ENCODE measurements at regions not wholly inside any gene's neighbourhood (a gene's known extent, or its start where the extent isn't known, plus 50 kb on each side); places are given as distances from the start of the nearest gene placed in this dataset.
"Not testable (repeated sequence)": the region's sequence is repeated elsewhere in the genome, so short reads cannot be mapped to it uniquely, and the experiment has no call there.

DNA sequence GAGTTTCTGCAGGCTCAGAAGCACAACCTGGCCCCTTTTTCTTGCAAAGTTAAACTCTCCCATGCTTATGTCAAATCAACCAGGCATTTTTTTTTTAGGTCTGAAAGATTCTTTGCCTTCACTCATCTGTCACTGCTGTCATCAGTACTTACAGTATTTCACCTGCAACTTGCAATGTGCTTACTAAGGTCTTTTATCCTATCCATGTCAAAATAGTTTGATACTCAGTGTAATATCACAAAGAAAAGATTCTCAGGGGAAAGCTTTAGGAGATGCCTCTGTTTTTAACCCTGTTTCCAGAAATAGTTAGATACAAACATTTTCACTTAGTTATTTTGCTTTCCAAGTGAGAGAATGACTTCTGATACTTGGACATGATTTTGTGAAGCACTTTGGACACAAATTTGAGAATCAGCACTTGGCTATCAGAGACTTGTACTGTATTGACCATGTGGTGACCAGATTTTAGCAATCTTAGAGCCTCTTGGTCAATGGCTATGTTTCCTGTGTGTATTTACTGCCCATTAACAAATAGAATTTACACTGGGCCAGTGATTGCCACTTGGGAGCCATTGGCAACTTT lies 428.2 kb downstream of the IRX1 start:
- Mint-ChIP-seq H3K27me3 (no peaks in the 10 kb centered on the region), H3K4me3 (no peak overlapping the region), H3K36me3 (ENCODE audit: low read depth) (no peaks in the 10 kb centered on the region), H3K9me3 (no peaks in the 10 kb centered on the region), H3K27ac (no peak overlapping the region), H3K4me1 (ENCODE audit: low read depth) (no peaks in the 10 kb centered on the region)
- TF ChIP-seq, protein P1, sequence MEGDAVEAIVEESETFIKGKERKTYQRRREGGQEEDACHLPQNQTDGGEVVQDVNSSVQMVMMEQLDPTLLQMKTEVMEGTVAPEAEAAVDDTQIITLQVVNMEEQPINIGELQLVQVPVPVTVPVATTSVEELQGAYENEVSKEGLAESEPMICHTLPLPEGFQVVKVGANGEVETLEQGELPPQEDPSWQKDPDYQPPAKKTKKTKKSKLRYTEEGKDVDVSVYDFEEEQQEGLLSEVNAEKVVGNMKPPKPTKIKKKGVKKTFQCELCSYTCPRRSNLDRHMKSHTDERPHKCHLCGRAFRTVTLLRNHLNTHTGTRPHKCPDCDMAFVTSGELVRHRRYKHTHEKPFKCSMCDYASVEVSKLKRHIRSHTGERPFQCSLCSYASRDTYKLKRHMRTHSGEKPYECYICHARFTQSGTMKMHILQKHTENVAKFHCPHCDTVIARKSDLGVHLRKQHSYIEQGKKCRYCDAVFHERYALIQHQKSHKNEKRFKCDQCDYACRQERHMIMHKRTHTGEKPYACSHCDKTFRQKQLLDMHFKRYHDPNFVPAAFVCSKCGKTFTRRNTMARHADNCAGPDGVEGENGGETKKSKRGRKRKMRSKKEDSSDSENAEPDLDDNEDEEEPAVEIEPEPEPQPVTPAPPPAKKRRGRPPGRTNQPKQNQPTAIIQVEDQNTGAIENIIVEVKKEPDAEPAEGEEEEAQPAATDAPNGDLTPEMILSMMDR (IDR thresholded peaks at IDR 0.05): no peak
- POLR2A ChIA-PET: no interaction called here
- intact Hi-C loops (cut with micrococcal nuclease): no loop called here
- ATAC-seq: no peak
- CTCF ChIA-PET: no interaction called here
- no peak for DNase-seq

DNA sequence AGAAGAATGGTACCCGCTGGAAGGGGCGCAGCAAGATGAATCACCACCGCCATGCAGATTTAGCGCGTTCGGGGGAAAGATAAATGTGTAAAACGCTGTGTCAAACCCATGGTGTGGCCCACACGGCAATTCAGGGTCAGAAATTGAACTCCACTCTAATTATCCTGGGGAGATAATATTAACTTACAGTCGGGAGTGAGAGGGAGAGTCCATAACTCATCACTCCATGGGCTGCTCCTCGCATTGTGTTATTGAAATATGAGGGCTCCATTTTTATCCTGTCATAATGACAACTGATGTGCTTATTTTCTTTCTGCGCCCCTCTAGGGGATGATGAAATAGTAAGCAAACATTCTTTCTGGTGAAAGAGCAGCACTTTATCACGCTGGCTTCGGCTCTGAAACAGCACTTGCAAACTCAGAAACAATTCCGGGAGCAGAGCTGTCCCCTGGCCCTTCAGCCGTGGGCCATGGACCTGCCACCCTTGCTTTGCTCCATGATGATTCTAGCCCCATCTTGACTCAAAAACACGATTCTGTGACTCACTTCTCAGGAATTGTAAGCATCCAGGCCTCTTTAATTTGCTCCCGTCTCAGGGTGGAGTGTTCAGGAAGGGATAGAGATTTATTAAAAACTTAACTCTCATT lies 431.6 kb downstream of the IRX1 start:
- CTCF ChIA-PET: no interaction called here
- H3K36me3 Mint-ChIP-seq (ENCODE audit: low read depth): no peaks in the 10 kb centered on the region
- intact Hi-C loops (cut with micrococcal nuclease): no loop called here

DNA sequence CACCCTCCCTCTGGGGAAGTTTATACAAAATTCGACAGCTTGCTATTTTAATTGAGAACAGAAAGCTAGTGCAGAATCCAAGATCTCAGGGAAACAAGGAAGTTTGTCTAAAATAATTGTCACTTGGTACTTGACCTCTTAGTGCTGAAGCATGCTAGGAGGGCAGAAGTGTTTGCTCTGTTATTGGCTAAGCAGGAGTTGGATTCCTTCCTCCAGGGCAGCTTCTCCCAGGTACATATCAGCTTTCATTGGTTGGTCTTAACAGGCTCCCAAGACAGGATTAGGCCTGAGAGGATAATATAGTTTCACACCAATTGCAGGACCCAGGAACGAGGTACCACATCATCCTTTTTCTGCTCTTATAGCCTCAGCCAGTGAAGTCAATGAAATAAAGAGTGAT lies 432.8 kb downstream of the IRX1 start:
- ChIA-PET POLR2A (no interaction called here), CTCF (no interaction called here)
- intact Hi-C loops (cut with micrococcal nuclease): no loop called here
- no peak overlapping the region for H3K4me3 Mint-ChIP-seq
- DNase-seq (no peak), ATAC-seq (no peak)
- TF ChIP-seq, protein P1 (IDR thresholded peaks at IDR 0.05): no peak
- no peak overlapping the region for H3K27ac Mint-ChIP-seq
- peaks cover 2% of the 10 kb centered on the region for H3K9me3 Mint-ChIP-seq
- no peaks in the 10 kb centered on the region for H3K27me3 Mint-ChIP-seq
- H3K4me1 Mint-ChIP-seq (ENCODE audit: low read depth): no peaks in the 10 kb centered on the region
- H3K36me3 Mint-ChIP-seq (ENCODE audit: low read depth): no peaks in the 10 kb centered on the region

More for the DNA sequence above, 431.6 kb downstream of the IRX1 start:
- DNase-seq (no peak), ATAC-seq (no peak)
- Mint-ChIP-seq H3K9me3 (peaks cover 2% of the 10 kb centered on the region), H3K4me3 (no peak overlapping the region), H3K27ac (no peak overlapping the region), H3K27me3 (no peaks in the 10 kb centered on the region), H3K4me1 (ENCODE audit: low read depth) (no peaks in the 10 kb centered on the region)
- POLR2A ChIA-PET: no interaction called here
- TF ChIP-seq, protein P1 (IDR thresholded peaks at IDR 0.05): no peak

DNA sequence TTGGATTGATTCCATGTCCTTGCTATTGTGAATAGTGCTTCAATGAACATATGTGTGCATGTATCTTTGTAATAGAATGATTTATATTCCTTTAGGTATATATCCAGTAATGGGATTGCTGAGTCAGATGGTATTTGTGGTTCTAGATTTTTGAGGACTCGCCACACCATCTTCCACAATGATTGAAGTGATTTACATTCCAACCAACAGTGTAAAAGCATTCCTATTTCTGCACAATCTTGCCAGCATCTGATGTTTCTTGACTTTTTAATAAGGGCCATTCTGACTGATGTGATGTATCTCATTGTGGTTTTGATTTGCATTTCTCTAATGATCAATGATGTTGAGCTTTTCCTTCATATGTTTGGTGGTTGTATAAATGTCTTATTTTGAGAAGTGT lies 437.9 kb downstream of the IRX1 start:
- H3K4me3 Mint-ChIP-seq, CTCF ChIA-PET: not testable (repeated sequence)

DNA sequence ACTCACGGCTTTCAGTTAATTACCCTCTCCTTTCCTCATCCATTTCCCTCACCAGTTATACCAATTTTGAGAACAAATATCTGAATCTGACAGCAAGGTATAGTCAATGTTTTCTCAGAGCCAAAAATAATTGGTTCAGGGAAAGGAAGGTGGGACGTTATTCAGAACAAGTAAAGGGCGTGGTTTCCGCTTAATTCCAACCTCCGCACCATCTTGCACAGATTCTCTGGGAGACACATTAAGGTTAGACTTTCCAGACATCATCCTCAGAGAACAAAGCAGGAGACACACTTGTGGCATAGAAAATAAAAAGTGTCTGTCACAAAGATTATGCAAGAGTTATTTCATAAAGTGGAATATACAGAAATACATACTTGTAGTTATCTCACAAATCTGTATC lies 441.2 kb downstream of the IRX1 start:
- no peak for ATAC-seq
- H3K4me1 Mint-ChIP-seq (ENCODE audit: low read depth): peaks cover 2% of the 10 kb centered on the region
- DNase-seq: no peak
- H3K27ac Mint-ChIP-seq: no peak overlapping the region
- peaks cover 2% of the 10 kb centered on the region for H3K9me3 Mint-ChIP-seq
- H3K36me3 Mint-ChIP-seq (ENCODE audit: low read depth): no peaks in the 10 kb centered on the region
- H3K27me3 Mint-ChIP-seq: no peaks in the 10 kb centered on the region
- TF ChIP-seq, protein P1 (IDR thresholded peaks at IDR 0.05): no peak
- intact Hi-C loops (cut with micrococcal nuclease): no loop called here
- ChIA-PET CTCF (no interaction called here), POLR2A (no interaction called here)
- no peak overlapping the region for H3K4me3 Mint-ChIP-seq

More for the DNA sequence above, 437.9 kb downstream of the IRX1 start:
- H3K27me3 Mint-ChIP-seq; H3K4me1 Mint-ChIP-seq (ENCODE audit: low read depth); H3K27ac Mint-ChIP-seq; POLR2A ChIA-PET; DNase-seq; H3K9me3 Mint-ChIP-seq; H3K36me3 Mint-ChIP-seq (ENCODE audit: low read depth); ATAC-seq; intact Hi-C loops (cut with micrococcal nuclease): not testable (repeated sequence)
